AG10803 (cell line): ENCODE measurements at regions not wholly inside any gene's neighbourhood (a gene's known extent, or its start where the extent isn't known, plus 50 kb on each side); places are given as distances from the start of the nearest gene placed in this dataset.

Experiments used
- DNase-seq: peaks from one replicate; pipeline ENCODE4 v3.0.0; 2010; ENCODE audit warnings: low read depth
- H3K4me3 ChIP-seq: 2 replicates; pipeline ENCODE4 v1.5.1; 2011; ENCODE audit warnings: mild to moderate bottlenecking, low read length, control low read depth
- TF ChIP-seq, protein P1 (sequence below): conservative IDR thresholded peaks from 2 replicates; pipeline ENCODE4 v1.5.1; 2011; ENCODE audit warnings: mild to moderate bottlenecking, low read length, control low read depth, inconsistent platforms

DNA sequence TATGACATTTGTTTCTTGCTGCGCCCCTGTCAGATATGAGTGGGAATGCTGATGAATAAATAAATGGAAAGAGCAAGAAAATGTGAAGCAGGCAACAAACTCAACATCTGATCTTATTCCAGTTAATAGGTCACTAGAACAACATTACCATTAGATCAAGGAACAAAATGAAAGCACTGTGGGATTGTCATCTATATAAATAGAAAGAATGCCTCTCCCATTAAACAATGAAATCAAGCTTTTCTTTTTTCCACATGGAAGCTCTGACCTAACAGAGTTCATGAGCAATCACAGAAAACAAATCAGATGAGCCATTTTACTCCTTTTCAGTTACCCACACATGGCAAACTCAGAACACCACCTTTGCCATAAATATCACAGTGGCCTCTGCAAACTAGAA is 354.8 kb downstream of the SUCLA2 start:
- H3K4me3 ChIP-seq: no peak overlapping the region
- DNase-seq: no peak
- TF ChIP-seq, protein P1, sequence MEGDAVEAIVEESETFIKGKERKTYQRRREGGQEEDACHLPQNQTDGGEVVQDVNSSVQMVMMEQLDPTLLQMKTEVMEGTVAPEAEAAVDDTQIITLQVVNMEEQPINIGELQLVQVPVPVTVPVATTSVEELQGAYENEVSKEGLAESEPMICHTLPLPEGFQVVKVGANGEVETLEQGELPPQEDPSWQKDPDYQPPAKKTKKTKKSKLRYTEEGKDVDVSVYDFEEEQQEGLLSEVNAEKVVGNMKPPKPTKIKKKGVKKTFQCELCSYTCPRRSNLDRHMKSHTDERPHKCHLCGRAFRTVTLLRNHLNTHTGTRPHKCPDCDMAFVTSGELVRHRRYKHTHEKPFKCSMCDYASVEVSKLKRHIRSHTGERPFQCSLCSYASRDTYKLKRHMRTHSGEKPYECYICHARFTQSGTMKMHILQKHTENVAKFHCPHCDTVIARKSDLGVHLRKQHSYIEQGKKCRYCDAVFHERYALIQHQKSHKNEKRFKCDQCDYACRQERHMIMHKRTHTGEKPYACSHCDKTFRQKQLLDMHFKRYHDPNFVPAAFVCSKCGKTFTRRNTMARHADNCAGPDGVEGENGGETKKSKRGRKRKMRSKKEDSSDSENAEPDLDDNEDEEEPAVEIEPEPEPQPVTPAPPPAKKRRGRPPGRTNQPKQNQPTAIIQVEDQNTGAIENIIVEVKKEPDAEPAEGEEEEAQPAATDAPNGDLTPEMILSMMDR: no peak

DNA sequence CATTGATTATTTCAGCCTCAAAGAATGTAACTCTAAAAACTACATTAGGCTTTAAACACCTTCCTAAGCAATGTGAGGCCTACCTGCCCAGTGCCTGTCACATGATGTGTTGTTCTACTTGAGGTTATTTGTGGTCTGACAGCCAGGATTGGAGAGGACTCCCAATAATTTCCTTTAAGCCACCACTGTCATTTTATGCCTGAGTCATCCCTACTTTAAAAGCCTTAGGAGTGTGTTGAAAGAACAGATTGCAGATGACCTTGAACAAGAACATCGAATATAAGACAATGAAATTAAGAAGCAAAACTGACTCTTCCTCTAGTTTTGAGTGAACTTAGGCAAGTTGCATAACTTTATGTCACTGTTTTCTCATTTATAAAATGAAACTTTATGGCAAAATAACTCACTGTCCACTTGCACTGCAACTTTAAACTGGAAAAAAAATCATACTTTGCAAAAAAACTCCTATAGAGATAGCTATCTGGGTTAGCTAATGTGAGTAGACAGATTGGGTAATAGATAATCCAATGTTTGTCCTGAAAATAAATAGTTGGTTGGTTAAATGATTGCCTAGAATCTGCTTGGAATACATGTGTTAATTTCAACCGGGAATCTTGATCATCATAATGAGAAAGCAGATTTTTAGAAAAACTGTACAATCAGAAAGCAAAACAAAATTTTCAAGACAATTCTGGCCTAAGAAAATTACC is 361.2 kb downstream of the SUCLA2 start:
- no peak for DNase-seq
- TF ChIP-seq, protein P1: no peak
- H3K4me3 ChIP-seq: no peak overlapping the region

DNA sequence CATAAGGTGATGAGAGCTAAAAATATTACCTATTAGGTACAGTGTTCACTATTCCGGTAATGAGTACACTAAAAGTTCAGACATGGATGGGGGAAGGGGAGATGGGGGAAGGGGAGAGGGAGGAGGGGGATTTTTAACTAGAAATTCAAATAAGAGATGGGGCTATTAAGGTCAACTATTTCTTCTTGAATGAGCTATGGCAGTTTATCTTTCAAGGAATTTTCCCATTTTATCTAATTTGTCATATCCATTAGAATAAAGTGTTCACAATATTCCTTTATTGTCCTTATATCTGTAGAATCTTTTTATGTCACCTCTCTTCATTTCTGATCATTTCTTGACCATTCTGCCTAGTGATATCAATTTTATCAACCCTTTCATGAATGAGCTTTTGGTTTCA is 362.4 kb downstream of the SUCLA2 start:
- no peak for DNase-seq
- no peak overlapping the region for H3K4me3 ChIP-seq
- TF ChIP-seq, protein P1: no peak

GRCh38 chr13:47632311-47632710 is 368.8 kb downstream of the SUCLA2 start:
- no peak for DNase-seq
- TF ChIP-seq, protein P1: no peak
- H3K4me3 ChIP-seq: no peak overlapping the region

DNA sequence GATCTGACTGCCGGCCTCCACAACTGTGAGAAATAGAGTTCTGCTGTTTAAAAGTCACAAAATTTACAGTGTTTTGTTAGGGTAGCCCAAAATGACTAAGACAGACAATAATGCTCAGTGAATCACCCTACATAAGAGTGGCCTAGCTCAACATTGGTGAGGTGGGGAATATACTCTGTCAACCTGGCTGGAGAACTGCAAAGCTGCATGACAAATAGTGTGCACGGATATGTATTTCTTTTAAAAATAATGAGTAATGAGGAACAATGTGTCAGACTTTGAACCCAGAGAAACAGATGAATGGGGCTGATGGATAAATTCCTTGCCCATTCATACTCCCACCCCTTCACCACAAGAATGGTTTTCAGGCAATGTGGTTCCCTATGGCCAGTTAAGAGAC is 372.4 kb downstream of the SUCLA2 start:
- no peak overlapping the region for H3K4me3 ChIP-seq
- peak; percentile 9 for DNase-seq
- TF ChIP-seq, protein P1: no peak

- TF ChIP-seq, protein P1: no peak
- DNase-seq: no peak
- no peak overlapping the region for H3K4me3 ChIP-seq
Observed at GRCh38 chr13:47623862-47624261, 377.2 kb downstream of the SUCLA2 start.

DNA sequence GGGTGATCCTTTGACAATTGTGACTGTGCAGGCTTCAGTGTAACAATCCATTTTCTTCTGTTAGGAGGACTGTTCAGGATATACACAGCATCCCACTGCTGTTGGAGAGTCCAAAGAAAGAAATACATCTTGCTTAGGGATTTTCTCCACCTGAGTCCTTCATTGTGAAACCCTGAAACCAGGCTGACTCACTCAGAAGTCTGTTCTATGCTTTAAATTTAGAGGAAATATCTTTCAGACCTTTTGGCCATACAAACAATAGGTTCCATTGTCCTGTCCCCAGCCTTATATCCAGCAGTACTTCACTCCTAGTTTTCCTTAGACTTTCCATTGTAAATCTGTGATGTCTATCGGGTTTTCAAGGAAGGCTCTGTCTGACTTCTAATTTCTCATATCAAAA is 379.1 kb downstream of the SUCLA2 start:
- no peak overlapping the region for H3K4me3 ChIP-seq
- TF ChIP-seq, protein P1: no peak
- DNase-seq: no peak
